HG03565 (cell line): ENCODE measurements at regions not wholly inside any gene's neighbourhood (a gene's known extent, or its start where the extent isn't known, plus 50 kb on each side); places are given as distances from the start of the nearest gene placed in this dataset.
"Not testable (repeated sequence)": the region's sequence is repeated elsewhere in the genome, so short reads cannot be mapped to it uniquely, and the experiment has no call there.

Experiments used
- ATAC-seq: cut with Tn5 transposase; IDR thresholded peaks from one replicate; pipeline ENCODE4 v1.9.1; 2021; ENCODE audit warnings: mild to moderate bottlenecking, moderate library complexity; ENCODE audit not compliant: unreplicated experiment

GRCh38 chr9:118695249-118695648 lies 674.0 kb downstream of the BRINP1 start:
- ATAC-seq = not testable (repeated sequence)

DNA sequence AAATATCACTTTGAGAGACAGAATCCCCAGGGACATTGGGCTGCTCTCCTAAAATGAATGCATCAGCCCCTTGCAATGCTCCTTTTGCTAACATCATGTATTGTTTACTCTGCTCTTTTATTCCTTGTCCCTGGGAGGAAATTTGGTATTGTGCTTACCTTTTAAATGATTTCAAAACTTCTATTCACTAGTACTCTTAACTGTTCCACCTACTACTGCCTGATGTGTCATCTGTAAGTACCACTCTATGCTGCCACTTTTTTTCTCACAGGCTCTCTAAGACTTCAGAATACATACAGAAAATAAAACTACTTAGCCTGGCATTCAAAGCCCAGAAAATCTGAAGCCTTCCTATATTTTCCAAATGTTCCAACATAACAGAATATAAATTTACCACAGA lies 667.2 kb downstream of the BRINP1 start:
- no peak for ATAC-seq

GRCh38 chr9:118711843-118712242 lies 657.4 kb downstream of the BRINP1 start:
- ATAC-seq = no peak

DNA sequence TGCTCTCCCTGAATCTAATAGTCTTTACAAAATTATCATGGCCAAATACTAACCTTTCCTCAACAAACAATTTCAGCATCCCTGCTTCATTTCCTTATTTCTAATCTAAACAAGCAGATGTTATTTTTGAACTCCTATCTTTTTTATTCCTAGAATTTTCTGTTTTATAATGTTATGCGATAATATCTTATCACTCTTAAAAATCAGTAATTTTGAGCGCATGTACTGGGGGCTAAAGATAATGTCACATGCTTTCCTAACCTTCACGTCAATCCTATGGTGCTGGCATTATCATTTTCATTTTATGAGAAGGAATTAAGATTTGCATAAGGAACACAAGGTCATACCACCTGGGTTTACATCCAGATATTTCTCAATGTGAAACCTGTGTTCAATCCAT lies 648.0 kb downstream of the BRINP1 start:
- ATAC-seq = no peak

DNA sequence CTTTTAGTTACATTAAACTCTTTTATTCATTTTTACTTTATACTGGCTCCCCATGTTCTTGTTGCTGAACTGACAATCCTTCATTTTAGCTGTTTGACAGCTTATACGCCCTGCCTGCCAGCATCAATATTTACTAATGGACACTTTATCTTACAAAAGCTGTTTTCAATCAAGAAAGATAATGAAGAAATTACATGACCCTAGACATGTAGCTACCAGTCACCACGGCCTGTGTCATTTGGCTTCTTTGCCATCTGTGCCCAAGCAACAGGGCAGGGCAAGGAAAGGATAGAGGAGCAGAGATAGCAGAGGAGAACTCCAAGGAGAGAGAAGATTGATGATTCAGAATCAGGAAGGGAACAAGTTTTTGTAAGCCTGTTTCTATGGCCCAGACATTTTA lies 647.3 kb downstream of the BRINP1 start:
- no peak for ATAC-seq

- no peak for ATAC-seq
These were observed 639.3 kb downstream of the BRINP1 start for GRCh38 chr9:118729981-118730380.

- ATAC-seq = no peak
These were observed 636.2 kb downstream of the BRINP1 start for GRCh38 chr9:118732998-118733397.

DNA sequence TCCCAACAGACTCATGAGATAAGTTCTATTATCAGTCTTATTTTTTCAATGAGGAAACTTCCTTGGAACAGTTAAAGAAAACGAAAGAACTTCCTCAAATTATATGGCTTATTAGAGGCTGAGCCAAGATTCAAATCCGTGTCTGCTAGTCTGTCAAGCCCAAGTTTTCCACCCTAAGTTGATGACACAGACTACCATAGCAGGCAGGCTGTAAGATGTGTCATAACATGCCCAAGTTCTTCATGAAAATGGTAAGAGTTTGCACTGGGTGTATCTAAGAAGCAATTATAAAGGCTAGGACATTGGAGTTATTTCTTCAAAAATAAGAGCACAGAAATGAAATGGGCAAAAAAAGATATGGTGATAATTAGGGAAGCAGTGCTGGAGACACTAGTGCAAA lies 634.5 kb downstream of the BRINP1 start:
- no peak for ATAC-seq

DNA sequence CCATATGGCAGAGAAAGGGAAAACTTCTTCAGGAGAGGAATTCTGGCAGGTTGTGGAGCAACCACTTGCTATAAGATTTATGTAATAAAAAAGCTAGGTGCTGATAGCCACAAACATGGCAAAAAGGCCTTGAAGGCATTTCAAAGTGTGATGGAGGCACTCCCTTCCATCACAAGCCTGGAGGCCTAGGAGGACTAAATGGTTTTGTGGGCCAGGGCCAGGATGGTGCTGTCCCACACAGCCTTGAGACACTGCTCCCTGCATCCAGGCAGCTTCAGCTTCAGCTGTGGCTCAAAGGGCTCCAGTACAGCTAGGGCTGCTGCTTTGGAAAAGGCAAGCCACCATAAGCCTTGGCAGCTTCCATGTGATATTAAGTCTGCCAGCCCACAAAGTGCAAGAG lies 632.8 kb downstream of the BRINP1 start:
- no peak for ATAC-seq

DNA sequence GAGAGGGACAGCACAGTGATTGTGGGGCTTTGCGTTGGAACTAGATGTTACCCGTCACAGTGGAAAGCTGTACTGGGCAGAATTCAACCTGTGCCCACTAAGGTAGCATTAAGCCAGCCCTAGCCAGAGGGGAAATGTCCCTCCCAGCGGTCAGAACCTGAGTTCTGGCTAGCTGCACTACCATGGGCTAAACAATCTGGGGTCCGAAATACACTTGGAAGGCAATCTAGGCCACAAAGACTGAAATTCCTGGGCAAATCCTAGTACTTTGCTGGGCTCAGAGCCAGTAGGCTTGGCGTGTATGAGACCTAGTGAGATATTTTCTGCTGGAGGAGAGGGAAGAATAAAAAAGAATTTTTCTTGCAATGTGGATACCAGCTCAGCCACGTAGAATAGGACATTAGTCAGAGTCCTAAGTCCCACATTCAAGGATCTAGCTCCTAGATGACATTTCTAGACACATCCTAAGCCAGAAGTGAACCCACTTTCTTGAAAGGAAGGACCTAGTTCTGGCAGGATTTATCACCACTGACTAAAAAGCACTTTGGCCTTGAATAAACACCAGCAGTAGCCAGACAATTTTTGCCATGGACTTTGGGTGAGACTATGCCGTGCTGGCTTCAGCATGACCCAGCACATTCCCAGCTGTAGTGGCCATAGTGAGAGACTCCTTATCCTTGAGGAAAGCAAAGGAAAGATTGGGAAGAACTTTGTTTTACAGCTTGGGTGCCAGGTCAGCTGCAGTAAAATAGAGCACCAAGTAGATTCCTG lies 618.0 kb downstream of the BRINP1 start:
- no peak for ATAC-seq

GRCh38 chr9:118751848-118752223 lies 617.4 kb downstream of the BRINP1 start:
- ATAC-seq = no peak

DNA sequence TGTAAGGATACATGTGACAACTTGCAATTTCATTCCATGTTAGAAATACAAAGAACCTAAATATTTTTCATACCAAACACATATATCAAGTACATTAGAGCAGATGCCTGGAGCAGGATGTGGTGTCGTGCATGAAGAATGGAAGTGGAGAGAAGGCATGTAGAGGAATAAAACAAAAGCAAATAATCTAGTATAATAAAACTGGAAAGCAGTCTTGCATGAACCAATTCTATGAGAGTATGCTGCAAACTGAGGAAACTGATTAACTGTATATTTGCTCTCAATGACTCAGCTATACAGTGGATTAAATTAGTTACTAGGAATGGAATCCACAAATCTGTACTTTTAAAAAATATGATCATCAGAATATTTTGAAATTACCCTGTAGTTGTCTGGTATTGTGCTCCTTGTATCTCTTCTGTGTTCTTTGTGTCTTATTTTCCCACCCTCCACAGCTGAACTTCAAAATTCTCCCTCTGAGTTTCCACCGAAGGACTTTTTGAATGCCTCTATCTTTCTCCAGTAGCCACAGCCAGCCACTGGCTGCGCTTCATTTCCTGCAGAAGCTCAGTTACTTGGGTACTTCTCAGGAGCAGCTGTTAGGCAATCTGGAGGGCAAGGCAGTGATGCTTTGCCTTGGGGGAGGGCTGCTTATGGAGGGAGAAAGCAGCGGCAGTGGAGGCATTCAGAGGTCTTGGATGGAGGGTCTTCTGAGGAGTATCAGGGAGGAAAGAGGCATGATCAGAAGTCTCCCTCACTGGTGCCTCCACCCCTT lies 608.0 kb downstream of the BRINP1 start:
- ATAC-seq = no peak

GRCh38 chr9:118767571-118767970 lies 601.7 kb downstream of the BRINP1 start:
- no peak for ATAC-seq

DNA sequence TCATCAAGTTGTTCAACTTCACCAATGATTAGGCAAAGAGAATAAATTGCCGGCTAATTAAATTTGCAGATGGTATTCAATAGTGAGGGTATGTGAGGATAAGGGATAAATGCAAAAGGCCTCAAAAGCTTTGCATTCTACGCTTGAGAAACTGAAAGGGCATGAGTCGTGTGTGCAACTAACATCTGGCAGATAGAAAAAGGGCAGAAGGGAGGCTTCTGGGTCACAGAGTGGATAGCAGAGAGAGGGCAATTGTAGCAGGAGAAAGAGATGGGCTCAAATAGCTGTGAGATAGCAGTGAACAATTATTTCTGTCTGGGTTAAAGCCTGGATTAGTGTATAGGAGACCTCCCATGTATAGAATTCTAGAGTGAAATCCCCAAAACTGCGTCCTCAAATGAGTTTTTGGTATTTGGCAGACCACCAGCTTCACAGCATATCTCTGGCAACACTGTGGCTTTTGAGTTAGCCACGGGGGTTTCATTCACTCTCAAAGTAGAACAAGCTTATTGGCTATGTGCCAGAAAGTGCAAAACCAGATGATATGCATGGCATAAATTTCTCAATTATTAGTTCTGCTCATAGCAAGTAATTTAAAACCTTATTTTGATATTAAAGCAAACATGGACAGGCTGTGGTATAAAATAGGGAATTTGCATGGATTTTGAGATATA lies 586.3 kb downstream of the BRINP1 start:
- no peak for ATAC-seq

- no peak for ATAC-seq
These were observed 585.2 kb downstream of the BRINP1 start for GRCh38 chr9:118784033-118784432.

GRCh38 chr9:118785456-118785855 lies 583.8 kb downstream of the BRINP1 start:
- no peak for ATAC-seq

DNA sequence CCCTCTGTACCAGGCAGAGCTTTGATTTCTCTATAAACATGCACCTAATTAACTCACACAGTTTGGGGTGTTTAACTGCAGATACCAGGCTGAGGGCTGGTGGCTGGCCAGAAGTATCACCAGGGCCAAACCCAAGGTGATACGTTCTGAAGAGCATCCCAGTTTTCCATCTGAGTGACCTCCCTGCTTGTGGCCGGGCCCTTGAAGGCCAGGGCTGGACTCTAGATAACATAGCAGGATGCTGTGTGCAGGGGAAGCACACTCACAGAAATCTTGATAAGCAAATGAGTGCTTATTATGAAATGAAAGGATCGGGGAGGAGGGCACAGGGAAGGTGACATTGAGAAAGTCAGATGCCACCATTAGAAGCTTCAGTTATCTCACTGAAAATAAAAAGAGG lies 582.4 kb downstream of the BRINP1 start:
- no peak for ATAC-seq

- ATAC-seq = no peak
These were observed 560.0 kb downstream of the BRINP1 start for GRCh38 chr9:118809160-118809625.

DNA sequence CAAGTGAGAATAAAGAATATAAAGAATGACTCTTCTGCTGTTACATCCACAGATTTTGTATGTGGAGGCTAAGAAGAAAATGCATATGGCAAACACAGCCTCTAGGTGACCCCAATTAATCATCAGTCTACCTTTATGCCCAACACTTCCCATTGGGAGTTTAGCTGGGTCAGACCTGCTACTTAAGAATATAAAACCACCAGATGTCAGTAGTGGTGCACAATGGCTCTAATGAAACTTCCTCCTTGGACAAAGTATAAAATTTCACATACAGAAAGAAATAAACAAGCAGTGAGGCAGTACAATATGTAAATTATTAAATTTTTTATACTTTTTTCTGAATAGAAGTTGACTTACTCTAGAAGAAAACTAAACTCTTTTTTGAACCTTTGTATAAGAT lies 539.9 kb downstream of the BRINP1 start:
- no peak for ATAC-seq

DNA sequence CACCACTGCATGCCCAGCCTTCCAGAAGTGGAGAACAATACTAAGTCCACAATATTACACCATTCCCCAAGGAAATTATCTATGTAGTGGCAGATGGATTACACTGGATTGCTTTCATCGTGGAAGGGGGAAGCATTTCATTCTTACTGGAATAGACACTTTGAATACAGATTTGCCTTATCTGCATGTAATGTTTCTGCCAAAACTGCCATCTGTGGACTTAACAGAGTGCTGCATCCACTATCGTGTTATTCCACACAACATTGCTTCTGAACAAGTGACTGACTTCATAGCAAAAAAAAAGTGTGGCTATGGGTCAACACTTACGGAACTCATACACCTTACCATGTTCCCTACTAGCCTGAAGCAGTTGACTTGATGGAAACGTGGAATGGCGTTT lies 536.9 kb downstream of the BRINP1 start:
- ATAC-seq = no peak

DNA sequence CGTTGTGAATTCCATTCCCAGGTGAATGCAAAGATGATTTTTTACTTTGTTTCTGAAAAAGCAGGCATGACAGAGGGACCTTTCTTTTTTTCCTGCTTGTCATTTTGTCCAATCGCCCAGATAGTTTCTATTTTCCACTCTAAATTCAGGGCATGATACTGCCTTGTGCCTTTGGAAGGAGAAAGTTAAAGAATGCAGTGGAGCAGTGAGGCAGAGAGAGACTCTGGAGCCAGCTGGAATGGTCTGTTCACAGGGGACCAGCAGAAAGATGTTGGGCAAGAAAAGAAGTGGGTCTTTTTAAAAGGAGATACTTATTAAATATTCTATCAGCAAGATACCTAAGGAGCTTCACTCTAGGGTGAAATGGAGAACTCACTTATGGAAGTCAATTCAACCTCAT lies 532.3 kb downstream of the BRINP1 start:
- ATAC-seq = no peak

- ATAC-seq = no peak
These were observed 497.7 kb downstream of the BRINP1 start for GRCh38 chr9:118871531-118871930.
